ENCODE measurements at regions not wholly inside any gene's neighbourhood (a gene's known extent, or its start where the extent isn't known, plus 50 kb on each side); places are given as distances from the start of the nearest gene placed in this dataset.

GRCh38 chr6:169044381-169045230, 209.0 kb downstream of the THBS2 start:
- Mint-ChIP-seq H3K4me3 (ENCODE audit: low read depth) (no peak overlapping the region), H3K4me1 (ENCODE audit: low read depth) (no peaks in the 10 kb centered on the region), H3K27me3 (ENCODE audit: low read depth) (no peaks in the 10 kb centered on the region), H3K27ac (no peak overlapping the region), H3K36me3 (ENCODE audit: low read depth) (no peaks in the 10 kb centered on the region), H3K9me3 (no peaks in the 10 kb centered on the region)
- intact Hi-C loops (cut with micrococcal nuclease), result no loop called here
- DNase-seq (ENCODE audit: low spot score), result no peak

DNA sequence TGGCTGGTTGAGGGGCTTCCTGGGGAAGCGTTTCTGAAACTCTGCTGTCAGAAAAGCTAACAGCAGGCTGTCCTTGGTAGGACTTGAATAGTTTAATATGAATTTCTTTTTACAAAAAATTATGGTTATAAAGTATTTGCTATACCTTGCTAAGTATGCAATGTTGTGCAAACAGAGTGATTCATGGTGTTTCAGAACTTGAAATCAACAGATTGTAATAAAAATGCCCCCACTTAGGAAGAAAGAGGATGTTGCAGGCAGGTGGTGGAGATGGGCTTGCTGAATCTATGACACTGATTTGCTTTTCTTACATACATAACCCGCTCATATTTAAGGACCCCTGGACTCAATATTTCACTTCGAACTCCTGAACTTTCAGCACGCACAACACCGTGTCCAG, 211.6 kb downstream of the THBS2 start:
- DNase-seq (ENCODE audit: low spot score), result no peak
- Mint-ChIP-seq H3K4me1 (ENCODE audit: low read depth) (no peaks in the 10 kb centered on the region), H3K36me3 (ENCODE audit: low read depth) (no peaks in the 10 kb centered on the region), H3K4me3 (ENCODE audit: low read depth) (no peak overlapping the region), H3K27me3 (ENCODE audit: low read depth) (no peaks in the 10 kb centered on the region), H3K27ac (no peak overlapping the region), H3K9me3 (no peaks in the 10 kb centered on the region)
- intact Hi-C loops (cut with micrococcal nuclease), result no loop called here

- H3K4me3 Mint-ChIP-seq (ENCODE audit: low read depth), result no peak overlapping the region
- no peaks in the 10 kb centered on the region for H3K9me3 Mint-ChIP-seq
- no peaks in the 10 kb centered on the region for H3K36me3 Mint-ChIP-seq (ENCODE audit: low read depth)
- intact Hi-C loops (cut with micrococcal nuclease), result no loop called here
- no peak overlapping the region for H3K27ac Mint-ChIP-seq
- H3K27me3 Mint-ChIP-seq (ENCODE audit: low read depth), result no peaks in the 10 kb centered on the region
- DNase-seq (ENCODE audit: low spot score), result no peak
- H3K4me1 Mint-ChIP-seq (ENCODE audit: low read depth), result no peaks in the 10 kb centered on the region
These were observed 212.6 kb downstream of the THBS2 start for GRCh38 chr6:169041078-169041477.

- intact Hi-C loops (cut with micrococcal nuclease), result no loop called here
- Mint-ChIP-seq H3K27me3 (ENCODE audit: low read depth) (no peaks in the 10 kb centered on the region), H3K4me1 (ENCODE audit: low read depth) (no peaks in the 10 kb centered on the region), H3K27ac (no peak overlapping the region), H3K4me3 (ENCODE audit: low read depth) (no peak overlapping the region), H3K36me3 (ENCODE audit: low read depth) (no peaks in the 10 kb centered on the region), H3K9me3 (no peaks in the 10 kb centered on the region)
- DNase-seq (ENCODE audit: low spot score), result no peak
These were observed 215.0 kb downstream of the THBS2 start for GRCh38 chr6:169038691-169039090.

DNA sequence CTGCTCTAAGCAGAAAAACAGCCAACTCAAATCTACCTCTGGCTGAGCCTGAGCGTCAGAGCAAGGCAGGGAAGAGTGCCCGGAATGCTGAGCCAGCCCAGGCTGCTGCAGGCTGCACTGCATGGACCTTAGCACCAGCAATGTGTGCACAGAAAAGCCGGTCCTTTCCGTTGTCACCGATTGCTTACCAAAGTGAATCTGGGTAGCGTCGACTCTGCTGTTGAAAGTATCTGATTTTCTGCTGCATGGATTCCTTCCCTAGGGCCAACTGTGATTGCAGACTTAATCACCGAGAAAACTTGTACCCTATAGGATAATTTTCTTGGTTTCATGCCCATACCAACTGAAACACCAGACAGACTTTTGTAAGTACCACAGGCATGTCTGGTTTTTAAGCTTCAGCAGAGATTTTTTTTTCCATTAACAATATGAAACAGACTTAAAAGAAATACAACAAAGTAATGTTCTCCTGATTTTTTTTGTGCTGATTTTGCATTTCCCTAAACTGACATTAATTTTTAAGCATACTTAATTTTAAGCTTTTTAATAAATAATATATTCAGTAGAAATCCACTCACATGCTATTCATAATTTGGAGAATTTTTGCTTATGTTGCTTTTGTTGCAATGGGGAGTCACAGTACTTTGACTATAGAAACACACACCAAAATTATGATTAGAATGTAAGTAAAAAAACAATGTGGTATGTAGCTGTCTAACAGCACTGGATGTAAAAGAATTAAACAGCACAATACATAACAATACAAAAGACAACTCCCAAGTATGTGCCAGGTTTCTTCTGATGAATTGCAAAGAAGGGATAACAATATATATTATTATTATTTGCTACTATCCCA, 218.0 kb downstream of the THBS2 start:
- no peaks in the 10 kb centered on the region for H3K27me3 Mint-ChIP-seq (ENCODE audit: low read depth)
- no peak for DNase-seq (ENCODE audit: low spot score)
- no peak overlapping the region for H3K27ac Mint-ChIP-seq
- intact Hi-C loops (cut with micrococcal nuclease), result no loop called here
- no peaks in the 10 kb centered on the region for H3K36me3 Mint-ChIP-seq (ENCODE audit: low read depth)
- no peak overlapping the region for H3K4me3 Mint-ChIP-seq (ENCODE audit: low read depth)
- no peaks in the 10 kb centered on the region for H3K9me3 Mint-ChIP-seq
- H3K4me1 Mint-ChIP-seq (ENCODE audit: low read depth), result no peaks in the 10 kb centered on the region

DNA sequence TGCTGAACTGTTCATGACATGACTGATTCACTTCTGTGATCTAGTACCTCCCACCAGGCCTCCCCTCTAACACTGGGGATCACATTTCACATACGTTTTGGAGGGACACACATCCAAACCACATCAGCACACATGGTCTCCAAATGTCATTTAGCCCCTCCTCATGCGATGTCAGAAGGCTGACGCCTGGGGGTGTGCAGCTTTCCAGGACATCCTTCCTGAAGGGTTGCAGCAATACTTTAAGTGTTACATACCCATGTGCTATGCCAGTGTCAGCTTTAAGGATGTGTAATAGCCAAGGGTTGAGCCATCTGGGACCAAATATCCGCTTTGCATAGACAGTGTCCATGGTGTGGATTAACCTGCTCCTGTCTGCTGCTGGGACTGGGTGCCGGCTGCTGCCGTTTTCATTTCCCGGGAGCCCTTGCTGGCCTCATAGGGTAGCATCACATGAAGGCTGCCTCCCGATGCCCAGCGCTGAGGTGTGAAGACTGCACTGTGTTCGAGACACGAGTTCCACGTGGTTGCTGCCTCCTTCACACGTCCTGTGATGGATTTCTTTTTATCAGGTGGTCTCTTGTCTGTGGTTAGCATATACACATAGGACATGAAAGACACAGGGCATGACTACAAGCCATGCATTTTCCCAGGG, 219.0 kb downstream of the THBS2 start:
- no peaks in the 10 kb centered on the region for H3K9me3 Mint-ChIP-seq
- H3K27ac Mint-ChIP-seq, result no peak overlapping the region
- no peak for DNase-seq (ENCODE audit: low spot score)
- H3K4me3 Mint-ChIP-seq (ENCODE audit: low read depth), result no peak overlapping the region
- intact Hi-C loops (cut with micrococcal nuclease), result no loop called here
- H3K36me3 Mint-ChIP-seq (ENCODE audit: low read depth), result no peaks in the 10 kb centered on the region
- H3K27me3 Mint-ChIP-seq (ENCODE audit: low read depth), result no peaks in the 10 kb centered on the region
- H3K4me1 Mint-ChIP-seq (ENCODE audit: low read depth), result no peaks in the 10 kb centered on the region

- no peaks in the 10 kb centered on the region for H3K36me3 Mint-ChIP-seq (ENCODE audit: low read depth)
- no peaks in the 10 kb centered on the region for H3K27me3 Mint-ChIP-seq (ENCODE audit: low read depth)
- no peaks in the 10 kb centered on the region for H3K9me3 Mint-ChIP-seq
- no peaks in the 10 kb centered on the region for H3K4me1 Mint-ChIP-seq (ENCODE audit: low read depth)
- intact Hi-C loops (cut with micrococcal nuclease), result no loop called here
- H3K4me3 Mint-ChIP-seq (ENCODE audit: low read depth), result no peak overlapping the region
- no peak for DNase-seq (ENCODE audit: low spot score)
- H3K27ac Mint-ChIP-seq, result no peak overlapping the region
These were observed 223.8 kb downstream of the THBS2 start for GRCh38 chr6:169029861-169030260.

- intact Hi-C loops (cut with micrococcal nuclease), result no loop called here
- Mint-ChIP-seq H3K4me3 (ENCODE audit: low read depth) (no peak overlapping the region), H3K27me3 (ENCODE audit: low read depth) (no peaks in the 10 kb centered on the region), H3K27ac (no peak overlapping the region), H3K36me3 (ENCODE audit: low read depth) (no peaks in the 10 kb centered on the region), H3K4me1 (ENCODE audit: low read depth) (no peaks in the 10 kb centered on the region), H3K9me3 (peaks cover 3% of the 10 kb centered on the region)
- no peak for DNase-seq (ENCODE audit: low spot score)
These were observed 225.3 kb downstream of the THBS2 start for GRCh38 chr6:169028343-169028742.

- intact Hi-C loops (cut with micrococcal nuclease), result no loop called here
- Mint-ChIP-seq H3K4me1 (ENCODE audit: low read depth) (no peaks in the 10 kb centered on the region), H3K36me3 (ENCODE audit: low read depth) (no peaks in the 10 kb centered on the region), H3K27ac (no peak overlapping the region), H3K9me3 (peaks cover 3% of the 10 kb centered on the region), H3K27me3 (ENCODE audit: low read depth) (no peaks in the 10 kb centered on the region), H3K4me3 (ENCODE audit: low read depth) (no peak overlapping the region)
- DNase-seq (ENCODE audit: low spot score), result no peak
These were observed 227.5 kb downstream of the THBS2 start for GRCh38 chr6:169026175-169026574.

- H3K36me3 Mint-ChIP-seq (ENCODE audit: low read depth), result no peaks in the 10 kb centered on the region
- H3K4me3 Mint-ChIP-seq (ENCODE audit: low read depth), result no peak overlapping the region
- H3K27ac Mint-ChIP-seq, result no peak overlapping the region
- H3K4me1 Mint-ChIP-seq (ENCODE audit: low read depth), result no peaks in the 10 kb centered on the region
- intact Hi-C loops (cut with micrococcal nuclease), result no loop called here
- no peaks in the 10 kb centered on the region for H3K27me3 Mint-ChIP-seq (ENCODE audit: low read depth)
- H3K9me3 Mint-ChIP-seq, result peaks cover 3% of the 10 kb centered on the region
- DNase-seq (ENCODE audit: low spot score), result no peak
These were observed 229.5 kb downstream of the THBS2 start for GRCh38 chr6:169024047-169024660.

GRCh38 chr6:169023161-169023874, 230.3 kb downstream of the THBS2 start:
- H3K4me1 Mint-ChIP-seq (ENCODE audit: low read depth), result no peaks in the 10 kb centered on the region
- peaks cover 3% of the 10 kb centered on the region for H3K9me3 Mint-ChIP-seq

DNA sequence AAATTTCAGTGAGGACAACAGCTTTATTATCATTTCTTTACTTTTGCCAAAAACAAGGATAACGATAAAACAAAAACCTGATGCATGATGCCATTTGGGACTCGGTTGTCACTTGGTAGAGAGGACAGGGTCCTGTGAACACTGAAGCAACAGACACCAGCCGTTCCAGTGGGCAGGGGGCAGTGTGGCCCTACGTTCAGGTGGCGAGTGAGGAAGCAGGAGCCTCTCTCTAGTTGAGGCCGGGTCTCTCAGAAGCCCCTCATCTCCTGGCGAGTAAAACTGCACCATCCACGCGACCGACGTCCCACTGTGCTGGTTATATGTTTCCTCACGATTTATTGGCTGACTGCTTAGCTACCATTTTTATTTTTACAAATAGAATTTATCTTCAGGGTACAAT, 231.6 kb downstream of the THBS2 start:
- no peak for DNase-seq (ENCODE audit: low spot score)
- no peaks in the 10 kb centered on the region for H3K27me3 Mint-ChIP-seq (ENCODE audit: low read depth)

More at GRCh38 chr6:169023161-169023874, 230.3 kb downstream of the THBS2 start:
- no peaks in the 10 kb centered on the region for H3K36me3 Mint-ChIP-seq (ENCODE audit: low read depth)
- intact Hi-C loops (cut with micrococcal nuclease), result no loop called here
- no peak overlapping the region for H3K4me3 Mint-ChIP-seq (ENCODE audit: low read depth)
- no peak for DNase-seq (ENCODE audit: low spot score)
- H3K27me3 Mint-ChIP-seq (ENCODE audit: low read depth), result no peaks in the 10 kb centered on the region
- H3K27ac Mint-ChIP-seq, result no peak overlapping the region

More for the DNA sequence above, 231.6 kb downstream of the THBS2 start:
- intact Hi-C loops (cut with micrococcal nuclease), result no loop called here
- Mint-ChIP-seq H3K4me1 (ENCODE audit: low read depth) (no peaks in the 10 kb centered on the region), H3K9me3 (peaks cover 9% of the 10 kb centered on the region), H3K36me3 (ENCODE audit: low read depth) (no peaks in the 10 kb centered on the region), H3K27ac (no peak overlapping the region), H3K4me3 (ENCODE audit: low read depth) (no peak overlapping the region)

All from activated T-helper 2 cell treated with anti-CD3 and anti-CD28 coated beads, Interferon-gamma antibody, Interleukin-2, Interleukin-4, amounts not matched to agents 10 μg/mL and 5 μg/mL and 100 μg/mL, durations not matched to agents 14 hours and 24 hours and 36 hours (primary cell).